ENCODE measurements at regions not wholly inside any gene's neighbourhood (a gene's known extent, or its start where the extent isn't known, plus 50 kb on each side); places are given as distances from the start of the nearest gene placed in this dataset.
A peak's percentile ranks its signal among the peaks of the same experiment; 100 is the strongest.

- TF ChIP-seq CTCF (IDR thresholded peaks at IDR 0.05; ENCODE audit: low read depth, low read length, missing control alignments) = no peak
- in situ Hi-C loops (cut with HindIII; ENCODE audit: low pct_ligation_motif_present, low sequenced_read_pairs) = no loop called here
- H3K4me3 ChIP-seq (ENCODE audit: low read depth, low read length) = no peak overlapping the region
- no peak overlapping the region for H3K27ac ChIP-seq
- H3K27me3 ChIP-seq (replicated peaks) = no peaks in the 10 kb centered on the region
- DNase-seq = no peak
- no peaks in the 10 kb centered on the region for H3K36me3 ChIP-seq (replicated peaks)
These were observed 191.3 kb upstream of the TMEM161B start for GRCh38 chr5:88459971-88460370.

DNA sequence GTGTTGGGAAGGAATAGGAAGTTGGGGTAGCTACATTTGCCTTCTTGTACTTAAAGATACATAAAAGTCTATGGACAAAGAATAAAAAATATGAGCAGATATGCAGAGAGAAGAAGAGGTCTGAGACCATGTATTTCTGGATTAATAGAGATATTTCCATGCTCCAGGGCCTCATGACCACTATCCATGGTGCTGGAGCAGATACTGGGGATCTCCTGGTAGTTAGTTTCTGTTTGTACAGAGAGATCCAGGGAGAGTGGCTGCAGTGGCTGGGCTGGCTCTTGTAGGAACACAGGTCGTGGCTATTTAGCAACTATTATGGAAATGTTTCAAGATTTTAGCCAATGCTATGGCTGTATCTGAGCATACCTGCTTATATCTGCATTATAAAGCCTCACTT lies 184.2 kb upstream of the TMEM161B start:
- in situ Hi-C loops (cut with HindIII; ENCODE audit: low pct_ligation_motif_present, low sequenced_read_pairs) = no loop called here
- no peaks in the 10 kb centered on the region for H3K36me3 ChIP-seq (replicated peaks)
- TF ChIP-seq CTCF (IDR thresholded peaks at IDR 0.05; ENCODE audit: low read depth, low read length, missing control alignments) = no peak
- no peak overlapping the region for H3K4me3 ChIP-seq (ENCODE audit: low read depth, low read length)
- H3K27ac ChIP-seq = no peak overlapping the region
- no peaks in the 10 kb centered on the region for H3K27me3 ChIP-seq (replicated peaks)
- peak; percentile 24 for DNase-seq

GRCh38 chr5:88450239-88450638 lies 181.6 kb upstream of the TMEM161B start:
- in situ Hi-C loops (cut with HindIII; ENCODE audit: low pct_ligation_motif_present, low sequenced_read_pairs) = no loop called here
- no peaks in the 10 kb centered on the region for H3K36me3 ChIP-seq (replicated peaks)
- no peak overlapping the region for H3K4me3 ChIP-seq (ENCODE audit: low read depth, low read length)
- H3K27ac ChIP-seq = no peak overlapping the region
- no peaks in the 10 kb centered on the region for H3K27me3 ChIP-seq (replicated peaks)
- no peak for TF ChIP-seq CTCF (IDR thresholded peaks at IDR 0.05; ENCODE audit: low read depth, low read length, missing control alignments)
- DNase-seq = no peak

DNA sequence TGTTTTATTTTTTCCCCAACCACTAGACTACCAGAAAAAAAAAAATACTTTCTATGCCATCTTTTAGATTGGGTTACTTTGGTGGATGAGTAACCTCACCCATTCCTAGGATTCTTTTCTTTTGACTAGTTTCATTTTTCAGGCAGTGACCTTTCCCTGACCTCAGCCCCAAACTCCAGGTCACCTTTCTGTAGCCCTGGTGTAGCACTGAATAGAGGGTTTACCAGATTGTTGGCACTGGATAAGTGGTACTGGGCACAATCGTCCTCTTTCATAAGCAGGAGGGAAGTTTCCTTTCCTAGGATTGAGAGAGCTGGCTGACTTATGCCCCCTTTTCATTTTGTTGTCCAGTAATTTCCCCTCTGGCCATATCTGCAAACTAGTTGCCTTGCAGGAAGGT lies 169.4 kb upstream of the TMEM161B start:
- Histone ChIP-seq H3K27me3 (replicated peaks) (no peaks in the 10 kb centered on the region), H3K27ac (no peak overlapping the region), H3K36me3 (replicated peaks) (no peaks in the 10 kb centered on the region), H3K4me3 (ENCODE audit: low read depth, low read length) (no peak overlapping the region)
- DNase-seq = peak; percentile 6
- in situ Hi-C loops (cut with HindIII; ENCODE audit: low pct_ligation_motif_present, low sequenced_read_pairs) = no loop called here
- TF ChIP-seq CTCF (IDR thresholded peaks at IDR 0.05; ENCODE audit: low read depth, low read length, missing control alignments) = no peak

- DNase-seq = no peak
- TF ChIP-seq CTCF (IDR thresholded peaks at IDR 0.05; ENCODE audit: low read depth, low read length, missing control alignments) = no peak
- Histone ChIP-seq H3K27ac (no peak overlapping the region), H3K27me3 (replicated peaks) (no peaks in the 10 kb centered on the region), H3K4me3 (ENCODE audit: low read depth, low read length) (no peak overlapping the region), H3K36me3 (replicated peaks) (no peaks in the 10 kb centered on the region)
- in situ Hi-C loops (cut with HindIII; ENCODE audit: low pct_ligation_motif_present, low sequenced_read_pairs) = no loop called here
These were observed 167.6 kb upstream of the TMEM161B start for GRCh38 chr5:88436290-88436689.

GRCh38 chr5:88428633-88429032 lies 160.0 kb upstream of the TMEM161B start:
- TF ChIP-seq CTCF (IDR thresholded peaks at IDR 0.05; ENCODE audit: low read depth, low read length, missing control alignments) = no peak

More at GRCh38 chr5:88428633-88429032, 160.0 kb upstream of the TMEM161B start:
- Histone ChIP-seq H3K27ac (no peak overlapping the region), H3K36me3 (replicated peaks) (no peaks in the 10 kb centered on the region), H3K4me3 (ENCODE audit: low read depth, low read length) (no peak overlapping the region), H3K27me3 (replicated peaks) (no peaks in the 10 kb centered on the region)
- in situ Hi-C loops (cut with HindIII; ENCODE audit: low pct_ligation_motif_present, low sequenced_read_pairs) = no loop called here
- DNase-seq = no peak

All from brain microvascular endothelial cell (primary cell).